HG02623 (cell line): ENCODE measurements at regions not wholly inside any gene's neighbourhood (a gene's known extent, or its start where the extent isn't known, plus 50 kb on each side); places are given as distances from the start of the nearest gene placed in this dataset.

ENCODE experiments used
- ATAC-seq: cut with Tn5 transposase; IDR thresholded peaks from one replicate; pipeline ENCODE4 v1.9.1; 2021; ENCODE audit warnings: moderate library complexity; ENCODE audit not compliant: unreplicated experiment

DNA sequence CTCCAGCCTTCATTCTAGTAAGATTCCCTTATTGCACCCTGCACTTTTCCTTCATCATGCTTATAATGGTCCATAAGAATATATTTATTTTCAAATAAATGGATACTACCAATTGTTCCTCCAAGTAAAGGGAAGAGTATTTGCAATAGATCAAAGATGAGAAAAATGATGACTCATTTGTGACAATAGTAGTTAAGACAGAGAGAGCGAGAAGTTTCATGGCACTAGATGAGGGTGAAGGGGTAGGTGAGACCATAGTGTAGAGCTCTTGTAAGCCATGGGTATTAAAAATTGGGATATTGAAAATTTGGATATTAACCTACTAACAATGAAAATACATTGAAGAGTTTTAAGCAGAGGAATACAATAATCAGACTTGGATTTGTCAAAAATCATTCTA is 404.6 kb downstream of the EFNA5 start:
- no peak for ATAC-seq

DNA sequence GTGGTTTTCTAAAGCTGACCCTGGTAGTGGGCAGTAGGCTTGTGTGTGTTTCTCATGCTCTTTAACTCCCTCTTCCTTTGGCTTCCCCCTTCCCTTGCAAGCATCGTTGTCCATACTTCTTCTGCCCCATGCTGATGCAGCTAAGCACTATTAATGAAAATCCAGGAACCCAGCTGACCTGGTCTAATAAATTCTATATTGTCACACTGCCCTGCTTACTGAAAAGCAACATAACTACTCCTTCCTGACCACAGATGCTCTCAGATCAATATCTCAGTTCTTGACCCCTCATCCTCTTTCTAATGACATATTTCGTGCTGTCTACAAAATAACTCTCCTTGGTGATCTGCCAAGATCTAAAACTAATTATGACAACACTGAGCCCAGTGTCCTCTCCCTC is 405.5 kb downstream of the EFNA5 start:
- ATAC-seq = no peak

GRCh38 chr5:107263387-107264018 is 407.2 kb downstream of the EFNA5 start:
- ATAC-seq = peak; percentile 86

DNA sequence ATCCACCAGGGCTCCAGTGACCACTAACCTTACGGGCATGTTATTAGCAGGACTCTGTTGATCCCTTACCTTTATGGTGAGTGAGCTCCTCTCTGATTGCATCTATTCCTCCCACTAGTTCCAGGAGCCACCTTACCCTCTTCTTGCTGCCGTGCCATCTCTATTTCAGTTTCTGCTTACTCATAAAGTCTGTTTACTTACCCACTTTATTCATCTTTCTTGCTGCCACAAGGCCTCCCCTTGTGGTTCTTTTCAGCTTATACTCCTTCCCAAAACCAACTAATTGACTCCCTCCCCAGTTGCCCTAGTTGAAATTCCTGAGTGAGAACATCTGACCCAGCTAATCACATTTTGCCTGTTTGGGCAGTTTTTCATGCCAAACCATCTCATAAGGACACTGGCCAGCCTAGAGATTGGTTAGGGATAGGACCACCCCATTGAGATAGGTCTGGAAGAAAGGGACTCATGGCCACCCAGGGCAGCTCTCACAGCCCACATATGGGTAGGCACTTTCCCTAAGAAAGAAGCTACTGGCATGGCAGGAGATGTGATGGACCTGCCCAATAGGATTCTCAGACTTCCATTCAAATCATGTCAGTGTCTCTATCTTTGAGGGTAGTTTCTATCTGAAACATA is 412.7 kb downstream of the EFNA5 start:
- ATAC-seq = peak; percentile 66

- ATAC-seq = no peak
These were observed 415.9 kb downstream of the EFNA5 start for GRCh38 chr5:107254902-107255234.

DNA sequence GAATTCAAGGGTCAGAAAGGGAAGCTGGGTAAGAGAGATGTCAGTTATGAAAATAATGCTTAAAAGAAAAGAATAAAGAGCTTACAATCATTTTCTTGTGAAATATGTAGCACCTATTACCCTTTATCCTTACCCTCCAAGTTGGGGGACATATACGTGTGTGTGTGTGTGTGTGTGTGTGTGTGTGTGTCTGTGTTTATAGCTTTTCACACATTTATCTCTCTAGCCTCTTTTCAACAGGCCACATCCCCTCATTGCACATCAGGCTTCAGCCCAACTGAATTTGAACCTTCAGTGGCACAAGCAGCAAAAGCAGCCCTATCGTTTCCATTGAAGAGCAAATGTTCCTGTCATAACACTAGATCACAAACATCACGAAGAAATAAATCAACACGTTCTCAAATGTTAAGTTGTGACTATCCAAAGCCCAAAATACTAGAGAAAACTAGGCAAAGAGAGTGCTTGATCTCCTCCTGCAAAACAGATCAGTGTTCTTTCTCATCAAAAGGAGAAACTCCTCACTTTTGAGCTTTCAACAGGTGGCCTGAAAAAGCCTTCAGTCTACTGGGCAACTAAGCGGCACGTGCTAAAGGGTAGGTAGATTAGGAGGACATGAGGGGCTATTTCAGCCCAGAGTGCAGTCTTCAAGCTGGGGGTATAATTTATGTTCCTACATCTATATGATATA is 416.4 kb downstream of the EFNA5 start:
- no peak for ATAC-seq

DNA sequence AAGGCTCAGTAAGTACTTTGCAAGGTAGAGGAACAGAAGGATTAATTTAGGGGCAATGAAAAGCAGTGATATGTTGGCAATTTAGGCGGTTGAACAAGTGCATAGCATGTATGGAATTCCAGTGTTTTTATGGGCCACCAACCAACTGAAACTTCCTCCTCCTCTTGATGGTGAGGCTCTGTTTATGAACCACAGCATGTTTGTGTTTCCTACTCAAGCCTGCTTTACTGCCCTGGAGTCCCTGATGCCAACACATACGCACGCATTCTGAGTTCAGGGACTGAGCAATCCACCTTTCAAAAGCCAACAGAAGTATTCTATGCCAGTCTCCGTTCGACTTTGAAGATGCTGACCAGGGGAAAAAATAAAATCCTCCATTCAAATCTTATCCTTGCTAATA is 417.5 kb downstream of the EFNA5 start:
- ATAC-seq = no peak

DNA sequence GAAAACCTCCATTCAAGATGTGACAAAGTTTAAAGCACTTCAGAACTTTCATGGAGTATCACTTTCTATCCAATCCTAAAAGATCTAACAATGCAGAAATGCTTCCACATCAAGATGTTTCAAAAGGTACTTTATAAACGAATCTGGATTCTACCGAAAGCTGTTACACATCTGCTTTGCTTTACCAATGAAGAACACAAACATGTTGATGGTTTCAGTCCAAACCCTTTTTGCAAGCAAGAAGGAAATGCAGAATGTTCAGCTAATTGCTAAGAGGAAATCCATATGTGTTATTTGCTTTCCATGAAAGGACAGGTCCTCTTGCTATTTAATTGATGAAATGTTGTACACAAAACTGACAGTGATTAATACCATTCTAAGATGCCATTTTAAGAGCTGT is 419.6 kb downstream of the EFNA5 start:
- no peak for ATAC-seq

GRCh38 chr5:107248066-107248695 is 422.6 kb downstream of the EFNA5 start:
- no peak for ATAC-seq

GRCh38 chr5:107247427-107247826 is 423.3 kb downstream of the EFNA5 start:
- no peak for ATAC-seq

DNA sequence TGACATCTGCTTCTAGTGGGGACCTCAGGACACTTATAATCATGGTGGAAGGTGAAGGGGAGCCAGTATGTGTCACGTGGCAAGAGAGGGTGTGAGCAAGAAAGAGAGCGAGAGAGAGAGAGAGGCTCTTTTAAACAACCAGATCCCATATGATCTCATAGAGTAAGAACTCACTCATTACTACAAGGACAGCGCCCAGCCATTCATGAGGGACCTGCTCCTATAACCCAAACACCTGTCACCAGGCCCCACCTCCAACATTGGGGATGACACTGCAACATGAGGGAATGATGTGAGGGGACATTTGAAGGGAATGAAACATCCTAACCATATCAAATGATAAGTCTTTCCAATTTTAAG is 427.5 kb downstream of the EFNA5 start:
- ATAC-seq = no peak

DNA sequence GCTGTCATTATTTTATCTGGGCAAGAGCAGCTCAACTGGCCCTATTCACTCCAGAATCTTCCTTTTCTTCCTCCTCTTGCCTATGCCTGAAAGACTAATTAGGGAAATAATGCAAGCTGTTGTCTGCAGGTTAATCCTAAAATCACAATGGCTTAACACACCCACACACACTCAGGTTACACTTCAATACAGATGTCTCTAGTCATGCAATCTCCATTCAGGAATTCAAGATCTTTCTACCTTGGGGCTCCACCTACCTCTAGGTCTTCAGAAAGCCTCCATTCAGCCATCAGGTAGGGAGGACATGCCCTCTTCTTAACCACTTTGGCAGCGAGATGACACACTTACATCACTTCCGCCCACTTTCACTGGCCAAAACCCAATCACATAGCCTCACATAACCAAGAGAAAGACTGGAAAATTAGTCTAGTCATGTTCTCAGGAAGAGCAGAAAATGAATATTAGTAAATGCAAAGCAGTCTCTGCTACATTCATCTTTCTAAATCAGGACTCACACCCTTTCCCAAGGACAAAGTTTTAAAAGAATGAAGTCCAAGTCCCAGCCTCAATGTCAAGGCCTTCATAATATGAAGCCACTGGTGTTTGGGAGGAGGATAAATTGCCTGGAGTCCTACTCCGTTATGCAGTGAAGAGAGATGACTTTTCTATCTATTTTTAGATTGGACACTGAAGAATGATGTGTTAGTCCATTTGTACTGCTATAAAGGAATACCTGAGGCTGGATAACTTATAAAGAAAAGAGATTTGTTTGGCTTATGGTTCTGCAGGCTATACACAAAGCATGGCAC is 428.1 kb downstream of the EFNA5 start:
- ATAC-seq = no peak

GRCh38 chr5:107241841-107242240 is 428.9 kb downstream of the EFNA5 start:
- no peak for ATAC-seq

DNA sequence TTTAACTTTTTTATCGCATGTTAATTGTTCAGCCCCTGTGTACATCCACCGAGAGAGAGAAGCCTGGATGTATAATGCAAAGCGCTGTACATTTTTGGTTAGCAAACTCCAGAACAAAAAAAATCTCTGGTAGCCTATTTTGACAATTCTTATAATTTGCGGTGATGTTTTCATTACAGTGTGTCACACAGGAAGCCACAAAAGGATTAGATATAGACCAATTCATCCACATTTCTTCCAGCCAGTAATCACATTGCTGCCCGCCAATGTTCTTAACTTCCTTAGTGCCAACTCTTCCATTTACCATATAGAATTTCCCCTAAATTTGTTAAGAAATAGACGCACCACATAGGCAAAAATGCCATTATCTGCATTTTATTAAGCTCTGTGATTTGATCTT is 435.6 kb downstream of the EFNA5 start:
- ATAC-seq = no peak

DNA sequence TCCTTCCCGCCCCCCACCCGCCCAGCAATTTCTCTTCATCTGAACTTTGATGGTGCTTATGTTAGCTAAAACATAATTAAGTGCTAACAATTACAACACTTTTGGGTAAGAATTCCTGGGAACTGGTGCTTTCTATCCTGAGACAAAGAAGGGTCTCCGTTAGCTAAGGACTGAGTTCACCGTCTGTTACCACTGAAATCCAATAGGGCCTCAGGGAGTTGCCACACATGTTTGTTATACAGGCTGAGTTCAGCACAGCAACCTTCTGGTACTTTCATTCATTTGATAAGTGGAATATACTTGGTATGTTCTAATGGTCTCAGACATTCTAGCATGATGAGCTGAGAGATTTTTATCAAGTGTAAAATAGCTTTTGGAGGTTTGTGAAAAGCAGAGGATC is 437.9 kb downstream of the EFNA5 start:
- ATAC-seq = no peak

DNA sequence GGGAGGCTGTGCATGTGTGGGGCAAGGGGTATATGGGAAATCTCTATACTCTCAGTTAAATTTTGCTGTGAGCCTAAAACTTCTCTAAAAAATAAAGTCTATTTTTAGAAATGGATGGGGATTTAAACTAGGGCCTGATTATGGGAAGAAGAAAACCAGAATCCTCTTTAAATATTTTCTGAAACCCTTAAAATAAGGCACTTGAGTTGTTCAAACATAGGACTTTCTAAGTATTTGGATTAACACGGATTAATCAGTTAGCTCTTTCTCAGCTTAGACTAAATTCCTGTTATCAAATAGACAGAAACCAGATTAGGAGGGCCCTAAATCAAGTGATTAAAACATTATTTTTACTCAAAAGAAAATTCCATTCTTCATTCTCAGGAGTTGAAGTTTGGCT is 438.4 kb downstream of the EFNA5 start:
- ATAC-seq = no peak

DNA sequence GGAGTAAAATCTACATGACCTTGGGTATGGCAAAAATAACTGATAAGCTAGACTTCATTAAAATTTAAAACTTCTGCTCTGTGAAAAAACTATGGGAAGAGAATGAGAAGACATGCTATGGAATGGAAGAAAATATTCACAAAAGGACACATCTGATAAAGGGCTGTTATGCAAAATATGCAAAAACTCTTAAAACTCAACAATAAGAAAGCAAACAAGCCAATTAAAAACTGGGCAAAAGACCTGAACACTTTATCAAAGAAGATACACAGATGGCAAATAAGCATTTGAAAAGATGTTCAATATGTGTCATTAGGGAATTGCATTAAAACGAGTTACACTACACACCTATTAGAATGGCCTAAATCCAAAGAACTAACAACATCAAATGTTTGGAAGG is 439.5 kb downstream of the EFNA5 start:
- ATAC-seq = no peak

GRCh38 chr5:107230367-107230766 is 440.4 kb downstream of the EFNA5 start:
- ATAC-seq = no peak

GRCh38 chr5:107228226-107228625 is 442.5 kb downstream of the EFNA5 start:
- no peak for ATAC-seq

DNA sequence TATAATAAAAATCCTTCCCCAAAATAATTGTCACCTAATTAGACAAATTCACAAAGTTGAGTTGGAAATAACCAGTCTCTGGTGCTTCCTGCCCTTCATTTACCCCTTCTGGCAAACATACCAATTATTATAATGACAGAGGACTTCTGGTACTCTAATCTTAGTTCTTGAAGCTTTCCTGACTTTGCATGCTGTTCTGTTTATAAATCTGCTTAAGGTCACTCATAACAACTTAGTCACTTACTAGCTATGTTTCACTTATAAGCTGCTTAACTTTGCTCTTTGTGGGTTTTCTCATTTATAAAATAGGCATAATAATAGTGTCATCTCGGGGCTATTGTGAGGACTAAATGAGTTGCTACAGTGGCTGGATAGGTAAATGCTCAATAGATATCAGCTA is 446.5 kb downstream of the EFNA5 start:
- ATAC-seq = no peak

DNA sequence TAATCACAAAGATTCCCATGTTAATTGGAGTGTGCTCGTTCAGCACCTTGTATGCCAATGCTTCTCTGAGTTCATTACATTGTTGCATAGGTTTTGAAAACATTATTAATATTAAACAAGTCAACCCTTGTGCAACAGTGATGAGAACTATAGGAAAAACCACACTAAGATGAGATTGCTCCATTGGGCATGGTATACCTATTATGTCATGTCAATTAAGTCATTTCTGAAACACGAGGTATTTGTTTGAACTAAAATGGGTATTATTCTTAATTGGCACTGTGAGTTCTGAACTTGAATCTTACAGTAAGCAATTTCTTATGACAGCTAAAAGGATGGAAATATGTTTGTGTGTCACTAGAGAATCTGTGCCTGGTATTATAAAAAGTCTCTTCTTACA is 447.7 kb downstream of the EFNA5 start:
- ATAC-seq = no peak
